Astrocyte of the cerebellum (primary cell): ENCODE measurements at regions not wholly inside any gene's neighbourhood (a gene's known extent, or its start where the extent isn't known, plus 50 kb on each side); places are given as distances from the start of the nearest gene placed in this dataset.
A peak's percentile ranks its signal among the peaks of the same experiment; 100 is the strongest.

Experiments used
- DNase-seq: peaks from one replicate; pipeline ENCODE4 v3.0.0-alpha.2; 2011; ENCODE audit warnings: low read depth
- H3K4me3 ChIP-seq: 2 replicates; pipeline ENCODE4 v1.5.1; 2011; ENCODE audit warnings: mild to moderate bottlenecking, low read depth, low read length, moderate library complexity
- CTCF ChIP-seq: IDR thresholded peaks from 2 replicates; pipeline ENCODE4 v1.5.1; 2012; ENCODE audit warnings: low read length, low read depth, moderate library complexity, mild to moderate bottlenecking; ENCODE audit errors: missing control alignments
- in situ Hi-C: cut with HindIII; loops from 2 replicates; pipeline ENCODE4 v1.10.0; 2017; ENCODE audit warnings: low sequenced_read_pairs

DNA sequence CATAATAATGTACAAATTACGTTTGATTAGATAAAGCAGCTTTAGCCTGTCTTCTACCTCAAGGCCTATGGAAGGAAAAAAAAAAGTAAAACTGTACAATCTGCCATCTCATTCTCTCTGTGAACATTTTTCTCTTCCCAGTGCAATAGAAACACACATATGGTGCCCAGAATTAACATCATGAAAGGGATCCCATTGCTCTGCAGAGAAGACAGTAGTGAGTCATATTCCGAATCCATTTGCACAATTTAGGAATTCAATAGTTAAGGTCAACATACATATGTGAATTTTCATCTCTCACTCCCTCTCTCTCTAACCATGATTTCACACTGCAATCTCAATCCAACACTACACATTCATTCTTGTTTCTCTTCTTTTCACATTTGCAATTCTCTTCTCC lies 640.9 kb upstream of the SOX11 start:
- TF ChIP-seq CTCF: no peak
- in situ Hi-C loops: no loop called here
- DNase-seq: no peak
- no peak overlapping the region for H3K4me3 ChIP-seq

DNA sequence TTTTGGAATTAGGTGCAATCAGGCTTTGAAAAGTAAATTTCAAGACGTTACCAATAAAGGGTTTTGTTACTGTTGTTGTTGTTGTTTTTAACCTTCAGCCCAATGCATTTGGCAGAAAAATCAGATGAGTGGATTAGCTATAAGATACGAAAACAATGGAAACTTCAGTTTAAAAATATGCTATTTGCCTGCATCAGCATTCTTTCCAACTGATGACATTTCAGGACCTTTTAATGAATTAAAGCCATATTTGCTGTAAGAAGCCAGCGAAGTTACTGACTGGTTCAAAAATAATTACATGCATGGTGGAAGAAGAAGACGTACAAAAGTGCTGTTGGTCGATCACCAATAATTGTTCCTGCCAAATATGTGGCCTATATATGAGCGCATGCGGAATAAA lies 639.3 kb upstream of the SOX11 start:
- in situ Hi-C loops: no loop called here
- no peak for TF ChIP-seq CTCF
- no peak for DNase-seq
- H3K4me3 ChIP-seq: no peak overlapping the region

- no peak for TF ChIP-seq CTCF
- DNase-seq: no peak
- no peak overlapping the region for H3K4me3 ChIP-seq
- in situ Hi-C loops: no loop called here
Measured at GRCh38 chr2:5057891-5058351, 634.3 kb upstream of the SOX11 start.

GRCh38 chr2:5060956-5061355 lies 631.2 kb upstream of the SOX11 start:
- no peak overlapping the region for H3K4me3 ChIP-seq
- DNase-seq: no peak
- TF ChIP-seq CTCF: no peak
- in situ Hi-C loops: no loop called here

DNA sequence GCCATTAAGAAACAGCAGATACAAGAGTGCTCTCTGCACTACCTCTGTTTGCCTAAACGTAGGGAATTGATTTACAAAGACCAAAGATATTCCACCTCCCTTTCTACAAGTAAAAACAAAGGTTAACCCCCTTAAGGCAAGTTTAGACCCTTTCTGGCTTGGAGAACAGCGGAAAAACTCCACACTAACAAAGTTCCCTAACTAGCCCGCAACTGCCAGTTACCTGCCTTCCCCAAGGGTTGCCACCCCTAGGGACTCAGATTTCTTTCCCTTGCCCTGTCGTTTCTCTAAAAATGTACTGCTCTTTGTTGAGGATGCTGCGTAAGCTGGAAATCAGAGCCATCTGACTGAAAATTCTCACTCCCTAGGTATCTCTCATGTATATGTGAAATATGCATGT lies 627.5 kb upstream of the SOX11 start:
- DNase-seq: no peak
- TF ChIP-seq CTCF: no peak

GRCh38 chr2:5067816-5068215 lies 624.4 kb upstream of the SOX11 start:
- no peak for TF ChIP-seq CTCF
- DNase-seq: no peak
- no peak overlapping the region for H3K4me3 ChIP-seq
- in situ Hi-C loops: no loop called here

More for the DNA sequence above, 627.5 kb upstream of the SOX11 start:
- no peak overlapping the region for H3K4me3 ChIP-seq
- in situ Hi-C loops: no loop called here

DNA sequence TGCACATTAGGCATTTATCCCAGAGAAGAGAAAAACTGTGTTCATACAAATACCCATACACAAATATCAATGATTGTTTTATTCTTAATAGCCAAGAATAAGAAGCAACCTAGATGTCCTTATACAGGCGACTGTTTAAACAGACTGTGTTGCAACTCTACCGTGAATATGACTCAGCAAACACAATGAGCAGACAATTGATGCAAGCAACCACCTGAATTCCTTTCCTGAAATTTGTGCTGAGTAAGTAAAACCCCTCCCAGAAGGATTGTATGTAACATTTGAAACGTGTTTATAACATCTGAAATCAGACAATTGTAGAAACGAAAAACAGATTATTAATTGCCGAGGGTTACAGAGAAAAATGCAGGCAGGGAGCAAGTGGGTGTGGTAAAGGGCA lies 621.9 kb upstream of the SOX11 start:
- H3K4me3 ChIP-seq: no peak overlapping the region
- TF ChIP-seq CTCF: no peak
- DNase-seq: peak; percentile 19
- in situ Hi-C loops: no loop called here
